GM18868 (cell line): ENCODE measurements at regions not wholly inside any gene's neighbourhood (a gene's known extent, or its start where the extent isn't known, plus 50 kb on each side); places are given as distances from the start of the nearest gene placed in this dataset.
"Not testable (repeated sequence)": the region's sequence is repeated elsewhere in the genome, so short reads cannot be mapped to it uniquely, and the experiment has no call there.

ENCODE experiments used
- ATAC-seq: cut with Tn5 transposase; IDR thresholded peaks from one replicate; pipeline ENCODE4 v1.9.1; 2021; ENCODE audit warnings: mild to moderate bottlenecking, moderate library complexity; ENCODE audit not compliant: unreplicated experiment

DNA sequence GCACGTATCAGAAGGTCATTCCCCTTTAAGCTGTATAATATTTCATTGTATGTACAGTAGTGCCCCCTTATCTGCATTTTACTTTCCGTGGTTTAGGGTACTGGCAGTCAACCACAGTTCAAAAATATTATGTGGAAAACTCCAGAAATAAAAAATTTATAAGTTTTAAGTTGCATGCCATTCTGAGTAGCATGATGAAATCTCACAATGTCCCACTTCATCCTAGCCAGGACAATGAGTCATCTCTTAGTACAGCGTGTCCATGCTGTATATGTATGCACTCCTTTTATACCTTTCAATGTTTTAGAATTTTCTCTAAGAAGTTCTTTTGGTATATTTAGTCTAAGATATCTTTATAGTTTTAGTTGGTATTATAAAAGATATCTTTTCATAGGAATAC lies 115.0 kb upstream of the HAND1 start:
- no peak for ATAC-seq

DNA sequence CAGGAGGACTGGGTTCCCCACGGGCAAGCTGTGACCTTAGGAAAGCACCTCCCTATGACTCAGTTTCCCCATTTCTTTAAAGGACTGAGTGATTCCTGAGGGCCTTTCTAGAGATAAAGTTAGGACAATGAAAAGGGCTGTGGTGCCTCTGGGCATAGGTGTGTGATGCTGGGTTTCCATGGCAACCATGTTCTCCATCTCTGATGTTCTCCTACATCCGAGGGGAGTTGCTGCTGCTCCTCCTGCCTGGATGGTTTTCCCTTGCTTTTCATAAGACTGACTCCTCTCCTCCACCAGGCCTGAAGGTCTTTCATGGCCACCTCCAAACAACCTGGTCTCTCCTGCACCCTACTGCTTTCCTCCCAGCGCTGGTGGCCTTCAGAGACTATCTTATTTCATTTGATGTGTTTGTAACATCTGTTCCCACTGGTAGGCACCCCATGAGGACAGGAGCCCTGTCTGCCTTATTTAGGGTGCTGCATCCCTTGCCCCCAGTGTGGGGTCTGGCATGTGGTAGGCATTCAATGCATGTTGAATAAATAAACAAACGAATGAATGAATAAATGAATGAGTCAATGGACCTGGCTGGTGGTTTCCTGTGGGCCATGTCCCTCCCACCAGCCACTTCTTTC lies 112.2 kb upstream of the HAND1 start:
- ATAC-seq: no peak

DNA sequence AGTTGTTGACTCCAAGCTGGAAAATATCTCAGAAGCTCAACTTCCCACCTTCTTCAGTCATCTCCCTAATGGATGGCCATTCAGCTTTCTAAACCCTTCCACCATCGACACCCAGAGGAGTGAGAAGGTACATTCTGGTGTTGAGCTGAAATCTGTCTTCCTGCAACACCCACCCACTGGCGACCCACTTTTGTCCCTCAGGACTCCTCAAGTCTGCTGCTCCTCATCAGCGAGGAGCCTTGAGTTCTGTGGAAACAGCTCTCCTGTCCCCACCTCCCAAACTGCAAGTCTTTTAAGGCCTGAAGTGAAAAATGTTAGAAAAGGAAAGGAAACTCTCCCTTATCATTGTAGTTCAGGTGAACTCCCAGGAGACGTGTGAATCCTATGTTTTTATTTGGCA lies 111.5 kb upstream of the HAND1 start:
- ATAC-seq: no peak

DNA sequence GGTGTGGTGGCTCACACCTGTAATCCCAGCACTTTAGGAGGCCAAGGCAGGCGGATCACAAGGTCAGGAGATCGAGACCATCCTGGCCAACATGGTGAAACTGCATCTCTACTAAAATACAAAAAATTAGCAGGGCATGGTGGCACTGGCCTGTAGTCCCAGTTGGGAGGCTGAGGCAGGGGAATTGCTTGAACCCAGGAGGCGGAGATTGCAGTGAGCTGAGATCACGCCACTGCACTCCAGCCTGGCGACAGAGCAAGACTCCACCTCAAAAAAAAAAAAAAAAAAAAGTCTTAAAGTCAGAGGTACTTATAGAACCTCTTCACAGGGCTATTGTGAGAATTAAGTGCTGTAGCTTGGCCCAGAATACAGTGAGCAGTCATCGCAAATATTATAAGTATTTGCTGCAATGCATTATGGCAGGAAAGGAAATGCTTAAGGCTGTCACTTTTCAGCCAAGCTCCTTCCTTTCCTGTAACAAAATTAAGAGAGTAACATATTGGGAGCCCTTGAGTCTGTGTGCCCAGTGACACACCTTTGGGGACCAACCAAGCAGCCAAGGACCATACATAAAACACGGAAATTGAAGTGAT lies 110.9 kb upstream of the HAND1 start:
- ATAC-seq: not testable (repeated sequence)

DNA sequence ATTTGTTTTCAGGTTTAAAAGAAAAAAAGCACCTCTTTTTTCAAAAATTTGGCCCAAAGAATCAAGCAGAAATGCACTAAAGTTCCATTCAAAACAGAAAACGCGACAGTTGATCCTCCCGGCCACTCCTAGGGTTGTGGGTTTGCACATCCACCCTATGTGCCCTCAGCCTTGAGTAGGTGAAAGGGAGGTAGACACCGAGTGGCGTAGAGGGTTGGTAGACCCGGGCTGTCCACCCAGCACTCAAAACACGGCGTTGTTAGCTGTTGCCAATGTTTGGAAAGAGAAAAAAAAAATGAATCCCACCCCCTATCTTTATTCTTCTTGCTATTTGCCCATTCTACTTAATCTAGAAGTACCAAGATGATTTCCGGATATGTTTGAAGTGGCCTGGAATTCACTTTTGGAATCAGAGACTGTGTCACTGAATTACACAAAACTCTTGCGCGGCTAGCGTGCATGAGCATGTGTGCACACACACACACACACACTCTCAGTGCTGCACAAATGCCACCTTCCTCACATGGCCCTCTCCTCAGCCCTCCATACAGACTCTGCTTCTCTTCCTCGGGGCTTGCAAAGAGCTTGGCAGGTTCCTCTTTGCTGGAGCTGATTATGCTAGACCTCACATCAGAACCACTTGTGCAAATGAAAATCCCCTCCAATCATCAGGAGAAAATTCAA lies 110.2 kb upstream of the HAND1 start:
- ATAC-seq: no peak

DNA sequence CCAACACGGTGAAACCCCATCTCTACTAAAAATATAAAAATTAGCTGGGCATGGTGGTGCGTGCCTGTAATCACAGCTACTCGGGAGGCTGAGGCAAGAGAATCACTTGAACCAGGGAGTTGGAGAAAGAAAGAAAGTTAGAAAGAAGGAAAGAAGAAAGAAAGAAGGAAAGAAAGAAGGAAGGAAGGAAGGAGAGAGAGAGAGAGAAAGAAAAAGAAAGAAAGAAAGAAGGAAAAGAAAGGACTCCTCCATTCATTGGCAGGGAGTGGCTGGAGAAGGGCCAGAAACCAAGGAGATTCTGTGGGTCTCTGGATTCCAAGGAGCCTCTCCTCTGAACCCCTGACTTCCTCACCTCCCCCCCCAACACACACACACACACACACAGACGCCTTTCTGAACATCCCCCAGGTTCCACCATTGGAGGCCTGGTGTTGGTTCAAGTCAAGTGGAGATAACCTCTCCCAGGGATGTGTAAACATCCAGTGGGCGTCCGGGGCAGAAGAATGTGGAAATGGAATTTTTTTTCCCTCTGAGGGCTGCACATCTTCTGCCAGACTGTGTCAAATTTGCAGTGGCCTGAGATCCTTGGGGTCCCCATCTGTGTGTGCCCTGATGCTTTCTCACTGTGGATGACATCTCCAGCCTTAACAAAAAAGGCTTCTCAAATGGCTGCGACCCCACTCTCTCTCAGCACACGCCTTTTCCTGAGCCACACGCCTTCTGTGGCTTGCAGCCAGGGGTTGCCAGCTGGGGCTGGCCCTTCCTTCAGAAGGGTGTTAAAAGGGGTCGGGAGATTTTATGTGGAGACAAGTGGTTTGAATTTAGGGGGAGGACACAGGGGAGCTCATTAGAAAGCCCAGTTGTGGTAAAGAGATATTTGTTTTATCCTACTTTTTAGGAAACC lies 109.3 kb upstream of the HAND1 start:
- ATAC-seq: no peak

DNA sequence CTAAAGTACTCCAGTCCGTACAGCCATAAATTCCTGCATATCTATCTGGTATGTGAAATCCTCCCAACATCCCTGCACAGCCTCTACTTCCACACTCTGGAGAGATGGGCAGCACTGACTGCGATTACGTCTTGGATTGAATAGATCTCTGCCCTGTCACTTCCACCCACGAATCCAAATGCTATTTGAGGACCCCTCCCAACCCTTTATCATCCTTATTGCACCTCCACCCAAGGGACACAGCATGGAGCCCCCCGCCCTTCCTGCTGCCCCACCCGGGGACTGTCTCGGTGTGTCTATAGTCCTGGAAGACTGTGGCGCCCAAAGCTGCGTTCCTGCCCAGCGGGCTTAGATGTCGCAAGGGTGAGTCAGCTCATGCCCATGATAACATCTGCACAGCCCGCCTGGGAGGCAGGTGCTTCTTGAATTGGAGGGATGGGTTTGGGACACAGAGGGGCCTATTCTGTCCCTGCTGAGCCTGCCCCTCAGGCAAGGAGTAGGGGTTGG lies 105.7 kb upstream of the HAND1 start:
- no peak for ATAC-seq

DNA sequence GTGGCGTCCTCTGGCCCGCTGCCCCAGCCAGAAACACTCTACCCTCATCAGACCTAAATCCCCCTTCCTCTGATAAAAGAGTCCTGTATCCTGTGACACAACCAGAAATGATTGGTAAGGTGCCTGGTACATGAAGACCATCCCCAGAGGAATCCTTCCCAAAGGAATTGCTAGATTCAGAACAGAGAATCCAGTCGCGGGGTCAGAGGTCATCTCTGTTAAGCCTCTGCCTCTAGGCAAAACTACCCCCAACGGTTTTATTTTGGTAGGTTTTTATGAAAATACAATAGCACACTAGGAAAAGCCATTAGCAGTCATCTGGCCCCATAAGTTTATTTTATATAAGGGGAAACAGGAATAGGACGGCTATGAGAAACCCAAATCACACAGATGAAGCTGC lies 102.4 kb upstream of the HAND1 start:
- no peak for ATAC-seq

DNA sequence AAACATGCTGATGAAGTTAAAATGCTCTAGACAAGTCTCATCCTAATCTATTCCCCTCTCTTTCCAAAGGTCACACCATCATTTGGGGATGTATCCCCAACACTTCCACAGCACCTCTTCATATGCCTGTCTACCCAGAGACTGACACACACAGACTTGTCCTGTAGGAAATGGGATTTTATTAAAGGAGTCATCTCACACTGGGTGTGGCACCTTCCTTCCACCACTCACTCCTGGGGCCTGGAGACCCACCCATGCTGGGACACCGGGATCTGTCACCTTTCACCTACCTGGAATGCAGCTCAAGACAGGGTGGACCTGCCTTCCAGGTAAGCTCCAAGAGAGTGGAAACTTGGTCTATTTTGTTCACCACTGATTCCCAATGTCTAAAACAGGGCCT lies 99.4 kb upstream of the HAND1 start:
- no peak for ATAC-seq

DNA sequence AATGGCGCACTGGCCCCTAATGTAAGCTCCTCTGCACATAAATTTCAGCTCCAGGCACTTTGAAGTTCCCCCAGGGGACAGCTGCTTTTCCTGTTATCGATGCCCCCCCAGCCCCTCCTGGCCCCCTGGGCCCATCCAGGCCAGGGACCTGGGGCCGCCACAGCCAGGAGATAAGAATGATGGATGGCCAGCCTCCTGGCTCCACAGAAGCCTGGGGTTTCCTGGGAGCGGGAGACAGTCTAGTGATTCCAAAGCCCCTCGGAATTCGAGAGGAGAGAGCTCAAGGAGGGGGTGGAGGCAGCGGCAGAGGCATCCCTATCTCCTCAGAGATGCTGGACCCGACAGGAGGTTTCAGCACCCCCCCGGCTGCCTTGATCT lies 98.4 kb upstream of the HAND1 start:
- no peak for ATAC-seq

DNA sequence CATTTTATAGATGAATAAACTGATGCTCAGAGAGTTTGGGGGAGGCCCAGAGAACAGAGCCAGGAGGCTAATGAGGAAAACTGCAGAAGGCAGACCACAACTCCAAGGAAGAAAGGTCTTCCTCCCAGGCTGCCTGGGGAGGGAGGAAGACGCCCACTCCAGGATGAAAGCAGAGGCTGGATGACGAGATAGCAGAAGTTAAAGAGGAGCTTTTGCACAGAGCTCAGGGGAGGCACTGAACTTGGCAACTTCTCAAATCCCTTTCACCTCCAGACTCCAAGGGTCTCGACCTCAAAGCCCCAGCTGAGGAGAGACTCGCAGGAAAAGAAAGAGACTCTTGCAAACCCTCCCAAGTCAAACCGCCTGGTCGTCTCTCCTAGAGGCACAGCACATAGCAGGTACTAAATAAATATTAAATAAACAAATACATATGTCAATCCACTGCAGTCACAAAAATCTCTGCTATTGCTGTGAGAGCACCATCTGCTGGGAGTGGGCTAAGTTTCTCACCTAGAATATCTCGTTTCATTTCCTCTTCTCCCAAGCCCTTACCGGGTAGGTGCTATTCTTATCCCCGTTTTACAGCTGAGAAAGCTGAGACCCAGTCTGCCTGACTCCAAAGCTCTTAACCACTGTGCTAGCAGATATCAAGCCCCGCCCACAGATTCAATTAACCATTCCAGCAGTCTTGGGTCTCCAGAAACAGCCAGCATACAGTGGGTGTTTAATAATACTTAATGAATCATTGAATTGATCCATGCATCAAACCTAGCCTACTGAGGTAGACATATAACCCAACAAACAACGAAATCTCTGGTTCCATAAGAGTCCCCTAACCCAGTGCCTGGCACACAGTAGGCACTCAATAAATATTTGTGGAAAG lies 97.8 kb upstream of the HAND1 start:
- ATAC-seq: peak; percentile 96

DNA sequence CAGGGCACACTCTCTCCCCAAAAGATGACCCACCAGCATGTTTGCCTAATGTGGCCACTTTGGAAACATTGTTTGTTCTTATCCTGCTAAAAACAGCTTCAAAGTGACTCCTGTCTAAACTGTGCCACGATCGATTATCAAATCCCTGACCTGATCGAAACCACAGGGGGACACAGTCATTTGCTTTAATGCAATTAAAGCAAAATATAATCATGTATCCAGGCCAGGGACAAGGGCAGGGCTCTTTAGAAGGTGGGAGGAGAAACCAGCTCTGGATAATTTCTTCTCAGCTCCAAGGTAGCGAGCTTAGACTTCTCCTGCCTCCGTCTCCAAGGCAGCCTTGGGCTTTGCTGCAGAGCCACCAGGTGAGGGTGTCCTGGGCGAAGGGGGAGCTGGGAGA lies 95.0 kb upstream of the HAND1 start:
- no peak for ATAC-seq

DNA sequence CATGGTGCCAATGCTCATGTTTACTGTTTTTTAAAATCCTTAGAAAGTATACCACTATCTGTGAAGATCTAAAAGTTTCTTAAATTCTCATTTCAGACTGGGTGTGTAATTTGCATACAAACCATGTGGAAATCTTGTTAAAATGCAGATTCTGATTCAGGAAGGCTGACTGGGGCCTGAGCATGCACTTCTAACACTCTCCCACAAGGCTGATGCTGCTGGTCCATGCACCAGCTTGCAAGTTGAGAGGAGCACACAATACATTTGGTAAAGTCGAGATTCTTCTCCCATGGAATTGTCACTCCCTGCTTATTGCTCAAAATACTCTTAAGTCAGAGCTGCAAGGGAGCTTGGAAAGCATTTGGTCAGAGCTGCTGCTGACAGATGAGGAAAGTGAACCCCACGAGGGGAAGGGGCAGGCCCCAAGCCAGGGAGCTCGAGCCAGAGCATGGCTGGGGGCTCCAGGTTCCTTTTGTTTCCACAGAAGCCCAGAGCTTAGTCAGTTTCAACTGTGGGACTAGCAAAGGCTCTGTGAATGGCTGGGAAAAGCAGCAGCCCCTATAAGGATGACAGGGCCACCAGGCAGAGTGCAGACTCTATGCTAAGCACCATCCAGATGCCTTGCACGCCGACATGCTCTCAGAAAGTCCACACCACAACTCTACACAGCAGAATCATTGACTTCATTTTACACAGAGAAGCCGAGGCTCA lies 93.5 kb upstream of the HAND1 start:
- no peak for ATAC-seq

DNA sequence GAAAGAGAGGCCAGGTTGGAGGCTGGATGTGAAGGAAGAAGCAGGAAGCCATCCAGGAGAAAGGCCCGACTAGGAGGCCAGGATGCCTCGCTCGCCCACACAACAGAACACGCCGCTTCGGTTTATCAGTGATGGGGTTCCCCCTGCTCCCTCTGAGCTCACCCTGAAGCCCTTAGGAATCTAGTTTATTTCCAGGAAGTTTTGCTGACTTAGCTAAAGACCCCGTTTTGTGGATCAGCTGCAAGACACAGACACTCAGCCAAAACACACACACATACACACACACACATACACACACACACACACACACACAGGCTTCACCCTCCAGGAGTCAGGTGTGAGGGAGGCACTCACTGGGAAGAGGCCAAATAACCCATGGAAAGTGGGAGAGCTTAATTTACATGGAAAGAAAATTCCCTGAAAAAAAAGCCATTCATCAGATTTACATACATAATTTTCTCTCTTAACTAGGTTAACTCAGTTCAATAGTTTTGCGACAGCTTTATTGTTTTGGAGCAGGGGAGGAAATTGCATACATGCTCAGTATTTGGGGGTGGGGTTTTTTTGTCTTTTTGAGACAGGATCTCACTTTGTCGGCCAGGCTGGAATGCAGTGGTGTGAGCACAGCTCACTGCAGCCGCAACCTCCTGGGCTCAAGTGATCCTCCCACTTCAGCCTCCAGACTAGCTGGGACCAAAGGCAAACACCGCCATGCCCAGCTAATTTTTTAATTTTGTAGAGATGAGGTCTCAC lies 92.7 kb upstream of the HAND1 start:
- no peak for ATAC-seq

DNA sequence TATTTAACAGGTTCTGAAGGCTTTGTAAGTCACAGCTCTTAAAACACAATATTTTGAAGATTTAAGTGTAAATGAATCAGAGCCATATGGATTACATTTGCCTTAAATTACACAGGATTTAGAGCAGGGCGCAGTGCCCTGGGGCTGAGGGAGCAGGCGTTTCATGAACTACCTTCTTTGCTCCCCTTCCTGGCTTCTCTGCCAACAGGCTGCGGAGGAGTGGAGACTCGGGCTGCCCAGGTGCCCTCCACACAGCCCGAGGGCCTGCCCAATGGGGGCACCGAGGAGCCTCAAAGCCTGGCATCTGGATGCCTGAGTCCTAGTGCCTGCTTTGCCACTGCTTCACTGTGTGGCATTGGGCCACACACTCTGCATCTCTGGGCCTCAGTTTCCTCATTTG lies 90.6 kb upstream of the HAND1 start:
- no peak for ATAC-seq

DNA sequence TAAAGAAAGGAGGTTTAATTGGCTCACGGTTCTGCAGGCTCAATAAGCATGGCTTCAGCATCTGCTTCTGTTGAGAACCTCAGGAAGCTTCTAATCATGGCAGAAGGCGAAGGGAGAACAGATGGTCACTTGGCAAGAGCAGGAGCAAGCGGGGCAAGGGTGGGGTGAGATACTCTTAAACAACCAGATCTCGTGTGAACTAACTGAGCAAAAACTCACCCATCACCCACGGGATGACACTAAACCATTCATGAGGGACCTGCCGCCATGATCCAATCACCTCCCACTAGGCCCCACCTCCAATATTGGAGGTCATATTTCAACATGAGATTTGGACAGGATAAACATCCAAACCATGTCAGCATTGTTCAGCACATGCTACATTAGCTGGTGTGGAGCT lies 89.1 kb upstream of the HAND1 start:
- ATAC-seq: no peak

DNA sequence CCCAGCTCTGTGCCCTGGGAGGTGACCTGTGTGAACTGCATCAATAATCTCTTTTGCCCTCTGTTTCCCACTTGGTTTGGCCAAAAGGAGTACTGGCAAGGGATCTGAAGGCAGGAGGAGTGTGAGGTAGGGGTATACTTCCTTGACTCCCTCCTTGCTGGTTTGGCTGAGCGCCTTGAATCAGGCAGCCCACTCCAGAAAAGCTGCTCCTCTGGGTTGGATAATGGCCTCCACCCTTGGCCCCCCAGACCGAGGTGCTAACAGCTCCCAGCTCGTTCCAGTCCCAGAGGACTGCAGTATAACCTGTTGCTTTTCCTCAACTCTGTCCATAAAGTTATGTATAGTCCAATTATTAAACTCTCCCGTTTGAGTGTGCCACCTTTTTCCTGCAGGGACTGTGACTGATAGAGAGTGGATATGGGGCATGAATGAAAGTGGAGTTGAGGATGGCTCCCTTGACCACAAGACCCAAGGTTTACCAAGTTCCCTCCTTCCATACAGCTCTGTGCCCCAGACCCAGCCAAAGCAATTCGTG lies 88.2 kb upstream of the HAND1 start:
- ATAC-seq: no peak

DNA sequence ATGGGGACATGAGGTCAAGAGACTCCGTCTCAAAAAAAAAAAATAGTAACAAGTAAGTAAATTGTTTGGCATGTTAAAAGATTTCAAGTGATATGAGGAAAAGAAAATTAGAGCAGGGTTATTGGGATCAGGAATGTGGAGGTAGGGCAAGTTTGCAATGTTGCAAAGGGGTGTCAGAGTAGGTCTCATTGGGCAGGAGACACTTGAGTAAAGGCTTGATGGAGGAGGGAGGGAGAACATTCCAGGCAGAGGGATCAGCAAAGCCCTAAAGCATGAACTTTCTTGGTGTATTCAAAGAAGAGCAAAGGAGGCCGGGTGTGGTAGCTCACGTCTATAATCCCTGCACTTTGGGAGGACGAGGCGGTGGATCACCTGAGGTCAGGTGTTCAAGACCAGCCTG lies 87.1 kb upstream of the HAND1 start:
- no peak for ATAC-seq
